GM21367 (cell line): ENCODE measurements at regions not wholly inside any gene's neighbourhood (a gene's known extent, or its start where the extent isn't known, plus 50 kb on each side); places are given as distances from the start of the nearest gene placed in this dataset.
"Not testable (repeated sequence)": the region's sequence is repeated elsewhere in the genome, so short reads cannot be mapped to it uniquely, and the experiment has no call there.

ENCODE experiments used
- ATAC-seq: cut with Tn5 transposase; IDR thresholded peaks from one replicate; pipeline ENCODE4 v1.9.1; 2021; ENCODE audit not compliant: unreplicated experiment

GRCh38 chr12:72723732-72724131, 451.6 kb downstream of the TRHDE start:
- ATAC-seq = no peak

GRCh38 chr12:72729451-72730010, 457.4 kb downstream of the TRHDE start:
- no peak for ATAC-seq

GRCh38 chr12:72734581-72734980, 462.4 kb downstream of the TRHDE start:
- ATAC-seq = no peak

- no peak for ATAC-seq
Measured at GRCh38 chr12:72738811-72739210, 466.6 kb downstream of the TRHDE start.

- ATAC-seq = no peak
Measured at GRCh38 chr12:72740064-72740463, 467.9 kb downstream of the TRHDE start.

- ATAC-seq = no peak
Measured at GRCh38 chr12:72742568-72742967, 470.4 kb downstream of the TRHDE start.

- ATAC-seq = no peak
Measured at GRCh38 chr12:72746048-72746447, 473.9 kb downstream of the TRHDE start.

GRCh38 chr12:72747111-72747849, 475.1 kb downstream of the TRHDE start:
- ATAC-seq = no peak

- no peak for ATAC-seq
Measured at GRCh38 chr12:72748971-72749370, 476.8 kb downstream of the TRHDE start.

- ATAC-seq = no peak
Measured at GRCh38 chr12:72753571-72753970, 481.4 kb downstream of the TRHDE start.

GRCh38 chr12:72754026-72754425, 481.9 kb downstream of the TRHDE start:
- not testable (repeated sequence) for ATAC-seq

- no peak for ATAC-seq
Measured at GRCh38 chr12:72766517-72766916, 494.3 kb downstream of the TRHDE start.

GRCh38 chr12:72774023-72774422, 501.9 kb downstream of the TRHDE start:
- ATAC-seq = no peak

GRCh38 chr12:72777806-72778205, 505.6 kb downstream of the TRHDE start:
- no peak for ATAC-seq

- ATAC-seq = no peak
Measured at GRCh38 chr12:72790273-72790672, 518.1 kb downstream of the TRHDE start.

GRCh38 chr12:72792889-72793288, 520.7 kb downstream of the TRHDE start:
- ATAC-seq = no peak

- no peak for ATAC-seq
Measured at GRCh38 chr12:72793796-72794195, 521.6 kb downstream of the TRHDE start.

- no peak for ATAC-seq
Measured at GRCh38 chr12:72815421-72815820, 543.3 kb downstream of the TRHDE start.

- ATAC-seq = no peak
Measured at GRCh38 chr12:72828662-72829324, 556.6 kb downstream of the TRHDE start.

- no peak for ATAC-seq
Measured at GRCh38 chr12:72829838-72830237, 557.7 kb downstream of the TRHDE start.

- ATAC-seq = no peak
Measured at GRCh38 chr12:72832024-72832423, 559.9 kb downstream of the TRHDE start.

GRCh38 chr12:72836194-72836593, 564.0 kb downstream of the TRHDE start:
- no peak for ATAC-seq
